Fibroblast of lung (primary cell): ENCODE measurements at regions not wholly inside any gene's neighbourhood (a gene's known extent, or its start where the extent isn't known, plus 50 kb on each side); places are given as distances from the start of the nearest gene placed in this dataset.

Experiments used
- DNase-seq, 2 donors: peaks; one replicate each; pipeline versions ENCODE4 v3.0.0 to v3.0.0-alpha.2; 2010; ENCODE audit warnings: low read depth in 2 of 2
- H2AFZ ChIP-seq: 2 replicates; pipeline ENCODE4 v1.5.1; 2012; ENCODE audit warnings: low read length, control low read depth, inconsistent platforms
- H3K27ac ChIP-seq: 2 replicates; pipeline ENCODE4 v1.5.1; 2011; ENCODE audit warnings: low read length, control low read depth; ENCODE audit not compliant: insufficient read depth
- H3K27me3 ChIP-seq: 2 replicates; pipeline ENCODE4 v1.5.1; 2011; ENCODE audit warnings: mild to moderate bottlenecking, low read length; ENCODE audit not compliant: control insufficient read depth, insufficient read depth
- H3K36me3 ChIP-seq: 2 replicates; pipeline ENCODE4 v1.5.1; 2011; ENCODE audit warnings: low read length; ENCODE audit not compliant: control insufficient read depth, insufficient read depth
- H3K4me1 ChIP-seq: 2 replicates; pipeline ENCODE4 v1.5.1; 2011; ENCODE audit warnings: low read length; ENCODE audit not compliant: control insufficient read depth, insufficient read depth; ENCODE audit errors: extremely low read depth
- H3K4me2 ChIP-seq: 2 replicates; pipeline ENCODE4 v1.5.1; 2011; ENCODE audit warnings: low read length, control low read depth; ENCODE audit not compliant: insufficient read depth; ENCODE audit errors: extremely low read depth
- H3K4me3 ChIP-seq, 4 experiments: fragments of 200-600 bp in 1 of 4; sonication (generic) in 1 of 4; replicated peaks in 1 of 4; 2 replicates each; pipeline ENCODE4 v1.5.1; 2011 to 2016; ENCODE audit warnings: low read length in 4 of 4, low read depth in 3 of 4, mild to moderate bottlenecking in 3 of 4, control low read depth in 2 of 4, inconsistent platforms in 1 of 4, mixed read lengths in 1 of 4; ENCODE audit not compliant: insufficient read depth in 1 of 4; ENCODE audit errors: control extremely low read depth in 1 of 4
- H3K79me2 ChIP-seq: 2 replicates; pipeline ENCODE4 v1.5.1; 2012; ENCODE audit warnings: mild to moderate bottlenecking, low read length, inconsistent platforms; ENCODE audit not compliant: control insufficient read depth, insufficient read depth
- H3K9ac ChIP-seq: 2 replicates; pipeline ENCODE4 v1.5.1; 2011; ENCODE audit warnings: mild to moderate bottlenecking, low read length, control low read depth; ENCODE audit not compliant: insufficient read depth
- H3K9me3 ChIP-seq: 2 replicates; pipeline ENCODE4 v1.5.1; 2012; ENCODE audit warnings: low read depth, low read length; ENCODE audit not compliant: control insufficient read depth, insufficient read depth
- H4K20me1 ChIP-seq: 2 replicates; pipeline ENCODE4 v1.5.1; 2011; ENCODE audit warnings: low read length; ENCODE audit not compliant: control insufficient read depth, insufficient read depth; ENCODE audit errors: extremely low read depth
- CTCF ChIP-seq, 2 donors: IDR thresholded peaks in 1 of 2; conservative IDR thresholded peaks in 1 of 2; 1 replicate in 1 of 2; 2 replicates in 1 of 2; pipeline ENCODE4 v1.5.1; 2011 to 2012; ENCODE audit warnings: low read length in 2 of 2, control low read depth in 1 of 2, inconsistent platforms in 1 of 2, low read depth in 1 of 2, mild to moderate bottlenecking in 1 of 2
- EZH2 ChIP-seq: IDR thresholded peaks from 2 replicates; pipeline ENCODE4 v1.5.1; 2012; ENCODE audit warnings: low read length, control low read depth, mild to moderate bottlenecking; ENCODE audit errors: missing control alignments

- Histone ChIP-seq H4K20me1 (no peaks in the 10 kb centered on the region), H3K9me3 (no peaks in the 10 kb centered on the region), H3K27ac (no peak overlapping the region), H3K4me2 (no peak overlapping the region), H3K36me3 (no peaks in the 10 kb centered on the region), H3K27me3 (no peaks in the 10 kb centered on the region), H3K79me2 (no peaks in the 10 kb centered on the region), H2AFZ (no peak overlapping the region), H3K4me1 (no peaks in the 10 kb centered on the region), H3K4me3 (no peak overlapping the region), H3K9ac (no peak overlapping the region)
- no peak for DNase-seq
- no peak for TF ChIP-seq EZH2
- no peak for TF ChIP-seq CTCF (conservative IDR thresholded peaks at IDR 0.05 in 1 of 2, IDR thresholded peaks at IDR 0.05 in 1 of 2; ENCODE audit: low read depth in 1 of 2, low read length in 2 of 2)
Measured at GRCh38 chr4:38287101-38287851, 327.1 kb downstream of the PTTG2 start.

- Histone ChIP-seq H4K20me1 (no peaks in the 10 kb centered on the region), H3K27ac (no peak overlapping the region), H3K27me3 (no peaks in the 10 kb centered on the region), H2AFZ (no peak overlapping the region), H3K4me2 (no peak overlapping the region), H3K36me3 (no peaks in the 10 kb centered on the region), H3K4me3 (no peak overlapping the region), H3K79me2 (no peaks in the 10 kb centered on the region), H3K9me3 (no peaks in the 10 kb centered on the region), H3K4me1 (no peaks in the 10 kb centered on the region), H3K9ac (no peak overlapping the region)
- TF ChIP-seq CTCF (conservative IDR thresholded peaks at IDR 0.05 in 1 of 2, IDR thresholded peaks at IDR 0.05 in 1 of 2; ENCODE audit: low read depth in 1 of 2, low read length in 2 of 2) (no peak), EZH2 (no peak)
- DNase-seq, result no peak
Measured at GRCh38 chr4:38289553-38289952, 329.4 kb downstream of the PTTG2 start.

- no peak overlapping the region for H2AFZ ChIP-seq
- no peaks in the 10 kb centered on the region for H3K36me3 ChIP-seq
- no peaks in the 10 kb centered on the region for H3K79me2 ChIP-seq
- H3K4me3 ChIP-seq, result no peak overlapping the region
- H3K27ac ChIP-seq, result no peak overlapping the region
- H3K4me1 ChIP-seq, result no peaks in the 10 kb centered on the region
- no peaks in the 10 kb centered on the region for H3K9me3 ChIP-seq
- no peak overlapping the region for H3K4me2 ChIP-seq
- DNase-seq, result peak; percentile 49 to 87
- TF ChIP-seq CTCF (conservative IDR thresholded peaks at IDR 0.05 in 1 of 2, IDR thresholded peaks at IDR 0.05 in 1 of 2; ENCODE audit: low read depth in 1 of 2, low read length in 2 of 2) (no peak), EZH2 (no peak)
- H3K27me3 ChIP-seq, result no peaks in the 10 kb centered on the region
- H3K9ac ChIP-seq, result no peak overlapping the region
- H4K20me1 ChIP-seq, result no peaks in the 10 kb centered on the region
Measured at GRCh38 chr4:38290366-38290765, 330.2 kb downstream of the PTTG2 start.
